Right lobe of liver (tissue), 6 donors: ENCODE measurements at regions not wholly inside any gene's neighbourhood (a gene's known extent, or its start where the extent isn't known, plus 50 kb on each side); places are given as distances from the start of the nearest gene placed in this dataset.
"Not testable (repeated sequence)": the region's sequence is repeated elsewhere in the genome, so short reads cannot be mapped to it uniquely, and the experiment has no call there.

ENCODE experiments used
- ATAC-seq, 4 donors: fragments of 200-7000 bp; cut with Tn5 transposase; one replicate each; pipeline ENCODE4 v1.9.1; 2020; ENCODE audit warnings: mild to moderate bottlenecking in 4 of 4, moderate library complexity in 4 of 4
- DNase-seq, 3 donors: peaks; one replicate each; pipeline ENCODE4 v3.0.0-alpha.2; 2020
- H3K27ac ChIP-seq, 3 donors: fragments of 200-600 bp; one replicate each; pipeline ENCODE4 v1.8.0; 2022
- H3K27me3 ChIP-seq, 2 donors: fragments of 200-600 bp; one replicate each; pipeline ENCODE4 v1.8.0; 2022
- H3K36me3 ChIP-seq, 4 donors: fragments of 200-600 bp; sonication (generic) in 1 of 4; one replicate each; pipeline versions ENCODE4 v1.5.1 to v1.8.0; 2017 to 2022; ENCODE audit warnings: control low read depth in 1 of 4
- H3K4me1 ChIP-seq, 4 donors: fragments of 200-600 bp; sonication (generic) in 1 of 4; one replicate each; pipeline versions ENCODE4 v1.5.1 to v1.8.0; 2017 to 2022; ENCODE audit warnings: control low read depth in 1 of 4
- H3K4me3 ChIP-seq, 3 donors: fragments of 200-600 bp; one replicate each; pipeline ENCODE4 v1.8.0; 2022
- H3K9me3 ChIP-seq, 4 donors: fragments of 200-600 bp; sonication (generic) in 1 of 4; one replicate each; pipeline versions ENCODE4 v1.5.1 to v1.8.0; 2017 to 2022; ENCODE audit warnings: control low read depth in 1 of 4
- POLR2A ChIP-seq: fragments of 450-650 bp; IDR thresholded peaks from one replicate; pipeline ENCODE4 v1.6.1; 2017; ENCODE audit warnings: antibody characterized with exemption, mild to moderate bottlenecking
- WGBS: methylation state at CpG from one replicate; pipeline ENCODE4 v1.1.6; 2018; ENCODE audit warnings: low coverage, low lambda C conversion rate; ENCODE audit not compliant: insufficient coverage; ENCODE audit errors: missing lambda C conversion rate; 5-methylcytosine and 5-hydroxymethylcytosine counted together
- intact Hi-C, 2 donors: fragments of 100-400 bp; cut with DNase I; formaldehyde crosslinking; loops; one replicate each; pipeline versions ENCODE4 v1.11.2 to v1.14.1; 2022
- TF ChIP-seq, protein P1 (sequence below), 4 donors: fragments of 200-600 bp in 3 of 4; fragments of 450-650 bp in 1 of 4; IDR thresholded peaks; one replicate each; pipeline versions ENCODE4 v1.5.1 to v1.8.0; 2016 to 2022; ENCODE audit warnings: antibody characterized with exemption in 4 of 4, mild to moderate bottlenecking in 2 of 4
- donor health status: DM: no; HTN: yes; CAD: no.
- donor health status: DM: no; HTN: no; CAD: no.
- donor health status: DM: no; HTN: no; CAD: no.
- donor health status: DM: no; HTN: yes; CAD: no.
- donor health status: DM: no; HTN: yes; CAD: no.

DNA sequence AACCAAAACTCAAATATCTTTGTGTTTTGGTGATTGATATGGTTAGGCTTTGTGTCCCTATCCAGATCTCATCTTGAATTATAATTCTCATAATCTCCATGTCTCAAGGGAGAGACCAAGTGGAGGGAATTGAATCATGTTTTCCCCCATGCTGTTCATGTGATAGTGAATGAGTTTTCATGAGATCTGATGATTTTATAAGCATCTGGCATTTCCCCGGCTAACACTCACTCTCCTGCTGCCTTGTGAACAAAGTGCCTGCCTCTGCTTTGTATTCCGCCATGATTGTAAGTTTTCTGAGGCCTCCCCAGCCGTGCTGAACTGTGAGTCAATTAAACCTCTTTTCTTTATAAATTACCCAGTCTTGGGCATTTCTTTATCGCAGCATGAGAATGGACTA is 419.5 kb downstream of the SH2D4B start:
- Histone ChIP-seq H3K4me1 (no peaks in the 10 kb centered on the region), H3K27ac (no peak overlapping the region), H3K36me3 (no peaks in the 10 kb centered on the region), H3K9me3 (no peaks in the 10 kb centered on the region), H3K27me3 (no peaks in the 10 kb centered on the region), H3K4me3 (no peak overlapping the region)
- 70% methylated on average over 4 of the region's 4 CpGs for WGBS
- DNase-seq, result no peak
- ATAC-seq, result no peak
- intact Hi-C loops, result no loop called here
- TF ChIP-seq, protein P1, sequence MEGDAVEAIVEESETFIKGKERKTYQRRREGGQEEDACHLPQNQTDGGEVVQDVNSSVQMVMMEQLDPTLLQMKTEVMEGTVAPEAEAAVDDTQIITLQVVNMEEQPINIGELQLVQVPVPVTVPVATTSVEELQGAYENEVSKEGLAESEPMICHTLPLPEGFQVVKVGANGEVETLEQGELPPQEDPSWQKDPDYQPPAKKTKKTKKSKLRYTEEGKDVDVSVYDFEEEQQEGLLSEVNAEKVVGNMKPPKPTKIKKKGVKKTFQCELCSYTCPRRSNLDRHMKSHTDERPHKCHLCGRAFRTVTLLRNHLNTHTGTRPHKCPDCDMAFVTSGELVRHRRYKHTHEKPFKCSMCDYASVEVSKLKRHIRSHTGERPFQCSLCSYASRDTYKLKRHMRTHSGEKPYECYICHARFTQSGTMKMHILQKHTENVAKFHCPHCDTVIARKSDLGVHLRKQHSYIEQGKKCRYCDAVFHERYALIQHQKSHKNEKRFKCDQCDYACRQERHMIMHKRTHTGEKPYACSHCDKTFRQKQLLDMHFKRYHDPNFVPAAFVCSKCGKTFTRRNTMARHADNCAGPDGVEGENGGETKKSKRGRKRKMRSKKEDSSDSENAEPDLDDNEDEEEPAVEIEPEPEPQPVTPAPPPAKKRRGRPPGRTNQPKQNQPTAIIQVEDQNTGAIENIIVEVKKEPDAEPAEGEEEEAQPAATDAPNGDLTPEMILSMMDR (IDR thresholded peaks at IDR 0.05), result no peak
- no peak for TF ChIP-seq POLR2A

DNA sequence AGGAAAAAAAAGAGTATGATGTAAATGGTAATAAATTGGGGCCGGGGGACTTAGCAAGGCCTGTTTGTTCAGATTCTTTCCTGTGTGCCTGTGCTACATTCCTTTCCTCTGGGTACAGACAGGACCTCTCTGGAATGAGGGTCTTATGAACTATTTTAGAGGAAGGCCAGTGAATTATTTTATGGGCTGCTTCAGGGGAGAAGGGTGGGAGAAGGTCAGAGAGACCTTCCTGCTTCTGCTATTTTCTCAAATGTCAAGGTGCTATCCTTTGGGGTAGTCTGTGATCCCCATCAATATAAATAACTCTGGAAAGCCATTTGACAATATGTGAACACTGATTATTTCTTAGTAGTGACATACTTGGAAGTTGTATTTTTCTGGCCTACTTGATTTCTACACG is 426.5 kb downstream of the SH2D4B start:
- WGBS, result 45% methylated on average over 2 of the region's 2 CpGs

DNA sequence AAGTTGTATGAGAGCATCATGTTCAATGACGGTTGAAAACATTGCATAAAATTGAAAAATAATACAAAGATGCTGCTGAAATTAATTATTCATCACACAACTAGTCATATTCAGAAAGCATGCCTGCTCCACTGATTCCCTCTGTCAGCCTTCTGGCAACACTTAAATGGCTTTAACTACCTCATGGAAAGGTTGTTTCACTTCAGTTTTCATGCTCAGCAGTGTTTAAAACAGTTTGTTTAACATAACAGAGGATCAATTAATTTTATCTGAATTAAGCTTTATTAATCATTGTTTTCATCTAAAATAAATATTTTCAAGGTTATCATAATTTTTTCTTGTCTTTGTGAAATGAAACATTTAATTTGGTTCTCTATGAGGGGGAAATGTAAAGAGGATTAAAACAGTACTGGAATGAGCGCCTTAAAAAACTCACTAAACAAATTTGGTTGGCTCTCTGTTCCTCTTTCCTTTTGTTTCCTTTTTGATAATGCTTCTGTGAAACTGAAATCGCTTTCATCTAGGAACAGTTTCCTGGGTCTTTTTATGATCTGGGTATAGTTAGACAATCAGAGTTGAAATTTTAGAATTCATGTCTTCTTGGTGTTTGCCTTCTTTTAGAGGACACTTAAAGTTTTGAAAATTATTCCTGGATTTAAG is 427.4 kb downstream of the SH2D4B start:
- WGBS, result 47% methylated on average over 3 of the region's 3 CpGs
- Histone ChIP-seq H3K4me3 (no peak overlapping the region), H3K9me3 (no peaks in the 10 kb centered on the region), H3K36me3 (no peaks in the 10 kb centered on the region), H3K27me3 (no peaks in the 10 kb centered on the region), H3K4me1 (no peaks in the 10 kb centered on the region), H3K27ac (no peak overlapping the region)
- TF ChIP-seq POLR2A, result no peak
- TF ChIP-seq, protein P1 (IDR thresholded peaks at IDR 0.05), result no peak
- ATAC-seq, result no peak
- intact Hi-C loops, result no loop called here
- no peak for DNase-seq

More for the DNA sequence above, 426.5 kb downstream of the SH2D4B start:
- Histone ChIP-seq H3K36me3 (no peaks in the 10 kb centered on the region), H3K4me3 (no peak overlapping the region), H3K4me1 (no peaks in the 10 kb centered on the region), H3K9me3 (no peaks in the 10 kb centered on the region), H3K27ac (no peak overlapping the region), H3K27me3 (no peaks in the 10 kb centered on the region)
- ATAC-seq (no peak), DNase-seq (no peak)
- intact Hi-C loops, result no loop called here
- no peak for TF ChIP-seq POLR2A
- TF ChIP-seq, protein P1 (IDR thresholded peaks at IDR 0.05), result no peak

DNA sequence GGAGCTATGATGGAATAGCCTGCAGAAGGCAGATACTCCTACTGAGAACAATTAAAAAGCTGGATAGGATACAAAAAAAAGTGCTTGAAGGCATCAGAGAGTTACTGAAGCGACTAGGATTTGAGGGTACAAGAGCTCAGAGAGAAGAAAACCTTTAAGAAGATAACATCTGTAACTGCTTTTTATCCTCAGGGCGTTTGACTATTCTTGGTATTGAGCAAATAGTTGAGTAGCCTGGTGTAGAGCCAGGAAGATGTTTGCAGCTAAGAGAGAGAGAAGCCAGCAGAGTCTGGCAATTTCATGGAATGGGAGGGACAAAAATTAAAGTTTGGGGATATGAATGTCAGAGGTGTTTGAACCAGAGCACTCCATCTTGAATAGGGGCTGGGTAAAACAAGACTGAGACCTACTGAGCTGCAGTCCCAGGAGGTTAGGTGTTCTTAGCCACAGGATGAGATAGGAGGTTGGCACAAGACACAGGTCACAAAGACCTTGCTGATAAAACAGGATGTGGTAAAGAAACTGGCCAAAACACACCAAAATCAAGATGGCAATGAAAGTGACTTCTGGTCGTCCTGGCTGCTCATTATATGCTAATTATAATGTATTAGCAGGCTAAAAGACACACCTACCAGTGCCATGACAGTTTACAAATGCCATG is 428.8 kb downstream of the SH2D4B start:
- ATAC-seq, result no peak
- 28% methylated on average over 3 of the region's 3 CpGs for WGBS
- intact Hi-C loops, result no loop called here
- Histone ChIP-seq H3K36me3 (no peaks in the 10 kb centered on the region), H3K27me3 (no peaks in the 10 kb centered on the region), H3K4me1 (no peaks in the 10 kb centered on the region), H3K4me3 (no peak overlapping the region), H3K9me3 (no peaks in the 10 kb centered on the region), H3K27ac (no peak overlapping the region)
- no peak for DNase-seq
- TF ChIP-seq, protein P1 (IDR thresholded peaks at IDR 0.05), result no peak
- TF ChIP-seq POLR2A, result no peak

DNA sequence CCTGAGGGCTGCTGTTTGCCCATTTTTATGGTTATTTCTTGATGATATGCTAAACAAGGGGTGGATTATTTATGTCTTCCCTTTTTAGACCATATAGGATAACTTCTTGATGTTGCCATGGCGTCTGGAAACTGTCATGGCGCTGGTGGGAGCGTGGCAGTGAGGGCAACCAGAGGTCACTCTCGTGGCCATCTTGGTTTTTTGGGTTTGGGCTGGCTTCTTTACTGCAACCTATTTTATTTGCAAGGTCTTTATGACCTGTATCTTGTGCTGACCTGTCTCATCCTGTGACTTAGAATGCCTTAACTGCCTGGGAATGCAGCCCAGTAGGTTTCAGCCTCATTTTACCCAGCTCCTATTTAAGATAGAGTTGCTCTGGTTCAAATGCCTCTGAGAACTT is 429.7 kb downstream of the SH2D4B start:
- H3K27ac ChIP-seq, H3K36me3 ChIP-seq, H3K9me3 ChIP-seq, ATAC-seq, H3K27me3 ChIP-seq, H3K4me1 ChIP-seq, H3K4me3 ChIP-seq, DNase-seq, intact Hi-C loops: not testable (repeated sequence)
- WGBS, result 43% methylated on average over 4 of the region's 4 CpGs
